H1 (cell line): ENCODE measurements at regions not wholly inside any gene's neighbourhood (a gene's known extent, or its start where the extent isn't known, plus 50 kb on each side); places are given as distances from the start of the nearest gene placed in this dataset.

Experiments used
- CTCF ChIA-PET: fragments of 300-600 bp; sonication (Branson Sonifier 250); formaldehyde crosslinking; loops from one replicate; lab custom pipeline; 2021; ENCODE audit not compliant: partially characterized antibody; lab: Charles Lee
- POLR2A ChIA-PET: fragments of 300-600 bp; sonication (Branson Sonifier 250); formaldehyde crosslinking; loops from one replicate; lab custom pipeline; 2021; ENCODE audit warnings: inconsistent platforms; ENCODE audit not compliant: partially characterized antibody; lab: Charles Lee
- DNase-seq, 2 experiments: peaks; one replicate each; pipeline versions ENCODE4 v3.0.0 to v3.0.0-alpha.2; 2010 to 2022; ENCODE audit warnings: low spot score in 2 of 2, low read depth in 1 of 2, mixed read lengths in 1 of 2
- FAIRE-seq: peaks from 2 replicates; lab custom pipeline; 2011; peaks lifted over from hg19 to GRCh38; lab: Jason Lieb, UNC
- H2AFZ ChIP-seq: 2 replicates; pipeline ENCODE4 v1.8.1; 2012; ENCODE audit warnings: low read length, inconsistent platforms
- H2AK5ac ChIP-seq: 2 replicates; pipeline ENCODE4 v1.6.1; 2013; ENCODE audit warnings: low read depth, low read length
- H2BK120ac ChIP-seq: replicated peaks from 2 replicates; pipeline ENCODE3; 2013; ENCODE audit warnings: low read depth, low read length, inconsistent platforms
- H2BK12ac ChIP-seq: 2 replicates; pipeline ENCODE4 v1.6.1; 2013; ENCODE audit warnings: low read depth, low read length
- H2BK15ac ChIP-seq: 2 replicates; pipeline ENCODE4 v1.6.1; 2013; ENCODE audit warnings: low read length
- H2BK20ac ChIP-seq: 2 replicates; pipeline ENCODE4 v1.6.1; 2013; ENCODE audit warnings: low read length
- H2BK5ac ChIP-seq: 2 replicates; pipeline ENCODE4 v1.6.1; 2013; ENCODE audit warnings: low read depth, low read length
- H3K14ac ChIP-seq: 2 replicates; pipeline ENCODE4 v1.6.1; 2013; ENCODE audit warnings: inconsistent platforms; ENCODE audit not compliant: insufficient read length
- H3K18ac ChIP-seq: 2 replicates; pipeline ENCODE4 v1.6.1; 2013; ENCODE audit warnings: low read length; ENCODE audit errors: extremely low read depth
- H3K23ac ChIP-seq: 2 replicates; pipeline ENCODE4 v1.6.1; 2013; ENCODE audit warnings: inconsistent platforms; ENCODE audit not compliant: insufficient read length
- H3K23me2 ChIP-seq: 2 replicates; pipeline ENCODE4 v1.6.1; 2013; ENCODE audit warnings: low read depth, low read length
- H3K27ac ChIP-seq: 2 replicates; pipeline ENCODE4 v1.6.1; 2011; ENCODE audit warnings: low read depth, low read length, inconsistent platforms
- H3K27me3 ChIP-seq, 4 experiments: replicated peaks in 1 of 4; 1 replicate in 1 of 4; 2 replicates in 3 of 4; pipeline versions ENCODE4 v1.6.1 to v1.8.1; 2011 to 2013; ENCODE audit warnings: low read length in 3 of 4, mild to moderate bottlenecking in 3 of 4, inconsistent platforms in 2 of 4, mixed read lengths in 2 of 4, moderate library complexity in 1 of 4; ENCODE audit not compliant: control insufficient read depth in 3 of 4, insufficient read depth in 3 of 4; ENCODE audit errors: extremely low read depth in 1 of 4
- H3K36me3 ChIP-seq, 4 experiments: 2 replicates each; pipeline versions ENCODE4 v1.6.1 to v1.8.1; 2011 to 2013; ENCODE audit warnings: mild to moderate bottlenecking in 4 of 4, low read length in 3 of 4, moderate library complexity in 2 of 4, control low read depth in 1 of 4, inconsistent platforms in 1 of 4; ENCODE audit not compliant: insufficient read depth in 4 of 4, control insufficient read depth in 2 of 4
- H3K4ac ChIP-seq: replicated peaks from 2 replicates; pipeline ENCODE3; 2013; ENCODE audit warnings: low read length, low read depth, mixed read lengths, inconsistent platforms; ENCODE audit not compliant: insufficient read length
- H3K4me1 ChIP-seq, 4 experiments: replicated peaks in 1 of 4; 1 replicate in 1 of 4; 2 replicates in 3 of 4; pipeline versions ENCODE4 v1.6.1 to v1.8.1; 2011 to 2013; ENCODE audit warnings: low read length in 3 of 4, inconsistent platforms in 2 of 4, mixed read lengths in 1 of 4; ENCODE audit not compliant: insufficient read depth in 4 of 4, control insufficient read depth in 3 of 4
- H3K4me2 ChIP-seq, 2 experiments: 2 replicates each; pipeline versions ENCODE4 v1.6.1 to v1.8.1; 2011 to 2013; ENCODE audit warnings: low read depth in 2 of 2, low read length in 2 of 2, control low read depth in 1 of 2, inconsistent platforms in 1 of 2, mild to moderate bottlenecking in 1 of 2; ENCODE audit not compliant: insufficient read depth in 1 of 2
- H3K4me3 ChIP-seq, 4 experiments: fragments of 200-600, 300-600 bp in 1 of 4; sonication (generic), shearing (Covaris generic), sonication (Bioruptor Twin) in 1 of 4; 2 replicates each; pipeline versions ENCODE4 v1.5.1 to v1.8.1; 2011 to 2016; ENCODE audit warnings: low read length in 4 of 4, low read depth in 3 of 4, control low read depth in 2 of 4, inconsistent platforms in 2 of 4, mild to moderate bottlenecking in 2 of 4, mixed read lengths in 1 of 4, moderate library complexity in 1 of 4; ENCODE audit not compliant: insufficient read depth in 2 of 4; ENCODE audit errors: extremely low read depth in 1 of 4
- H3K56ac ChIP-seq: replicated peaks from 2 replicates; pipeline ENCODE3; 2013; ENCODE audit warnings: low read depth, mild to moderate bottlenecking, mixed read lengths, low read length, inconsistent platforms; ENCODE audit not compliant: insufficient read length
- H3K79me1 ChIP-seq: 2 replicates; pipeline ENCODE4 v1.6.1; 2013; ENCODE audit warnings: low read depth, low read length, control low read depth
- H3K79me2 ChIP-seq, 2 experiments: 2 replicates each; pipeline versions ENCODE4 v1.6.1 to v1.8.1; 2012 to 2013; ENCODE audit warnings: low read length in 2 of 2, mild to moderate bottlenecking in 2 of 2, inconsistent platforms in 1 of 2; ENCODE audit not compliant: insufficient read depth in 2 of 2, control insufficient read depth in 1 of 2
- H3K9ac ChIP-seq, 4 experiments: replicated peaks in 1 of 4; 1 replicate in 1 of 4; 2 replicates in 3 of 4; pipeline versions ENCODE4 v1.6.1 to v1.8.1; 2011 to 2013; ENCODE audit warnings: low read depth in 3 of 4, low read length in 3 of 4, control low read depth in 2 of 4, mild to moderate bottlenecking in 2 of 4, moderate library complexity in 2 of 4, inconsistent platforms in 1 of 4; ENCODE audit errors: extremely low read depth in 1 of 4
- H3K9me3 ChIP-seq, 2 experiments: 2 replicates each; pipeline versions ENCODE4 v1.6.1 to v1.8.1; 2012 to 2013; ENCODE audit warnings: mild to moderate bottlenecking in 2 of 2, moderate library complexity in 2 of 2, control low read depth in 1 of 2, inconsistent platforms in 1 of 2, low read depth in 1 of 2, low read length in 1 of 2, mixed read lengths in 1 of 2; ENCODE audit not compliant: insufficient read depth in 2 of 2
- H4K20me1 ChIP-seq, 2 experiments: replicated peaks in 1 of 2; 2 replicates each; pipeline versions ENCODE3 to v1.8.1; 2011 to 2013; ENCODE audit warnings: inconsistent platforms in 2 of 2, low read length in 2 of 2, mild to moderate bottlenecking in 1 of 2; ENCODE audit not compliant: insufficient read depth in 2 of 2, control insufficient read depth in 1 of 2
- H4K5ac ChIP-seq: 2 replicates; pipeline ENCODE4 v1.6.1; 2013; ENCODE audit warnings: low read length, low read depth, mixed read lengths, inconsistent platforms; ENCODE audit not compliant: insufficient read length
- H4K8ac ChIP-seq: 2 replicates; pipeline ENCODE4 v1.8.0; 2013; ENCODE audit warnings: mild to moderate bottlenecking, moderate library complexity, low read length, inconsistent platforms; ENCODE audit not compliant: insufficient read depth; ENCODE audit errors: extremely low read depth
- H4K91ac ChIP-seq: replicated peaks from 2 replicates; pipeline ENCODE3; 2013; ENCODE audit warnings: low read length, mixed read lengths, inconsistent platforms; ENCODE audit not compliant: insufficient read length
- BACH1 ChIP-seq: IDR thresholded peaks from 2 replicates; pipeline ENCODE4 v1.6.1; 2012; ENCODE audit warnings: low read length, improper control_type of control experiment
- CREB1 ChIP-seq: IDR thresholded peaks from 2 replicates; pipeline ENCODE4 v1.6.1; 2012; ENCODE audit warnings: inconsistent platforms
- CTBP2 ChIP-seq: IDR thresholded peaks from 2 replicates; pipeline ENCODE4 v1.7.0; 2011; ENCODE audit warnings: borderline replicate concordance, mild to moderate bottlenecking, moderate library complexity, mixed read lengths, low read length; ENCODE audit not compliant: insufficient read depth, insufficient read length
- GABPA ChIP-seq: IDR thresholded peaks from 2 replicates; pipeline ENCODE4 v1.6.1; 2011; ENCODE audit warnings: mild to moderate bottlenecking, low read length, moderate library complexity, borderline replicate concordance; ENCODE audit not compliant: insufficient read depth
- POU5F1 ChIP-seq: IDR thresholded peaks from 2 replicates; pipeline ENCODE4 v1.6.1; 2011; ENCODE audit warnings: low read depth, mild to moderate bottlenecking, low read length, moderate library complexity
- SP2 ChIP-seq: IDR thresholded peaks from 2 replicates; pipeline ENCODE4 v1.6.1; 2012; ENCODE audit warnings: mild to moderate bottlenecking, low read length, inconsistent platforms
- TBP ChIP-seq: IDR thresholded peaks from 2 replicates; pipeline ENCODE4 v1.6.1; 2011; ENCODE audit warnings: low read depth, low read length, improper control_type of control experiment
- WGBS, 2 experiments: shearing (Covaris generic) in 1 of 2; methylation state at CpG; one replicate each; pipeline versions ENCODE4 v1.1.6 to v1.1.7; 2013 to 2015; ENCODE audit warnings: low lambda C conversion rate in 2 of 2, mixed read lengths in 2 of 2, inconsistent platforms in 1 of 2, low coverage in 1 of 2, missing lambda C conversion rate in 1 of 2; ENCODE audit not compliant: insufficient replicate concordance in 2 of 2, insufficient coverage in 1 of 2, insufficient read length in 1 of 2; ENCODE audit errors: extremely low coverage in 1 of 2, missing lambda C conversion rate in 1 of 2; 5-methylcytosine and 5-hydroxymethylcytosine counted together

GRCh38 chr6:4322846-4323309 lies 187.5 kb upstream of the ECI2 start:
- 82% methylated on average over 1 of the region's 1 CpG; no CpG with 5 or more reads in 1 of the 2 experiments for WGBS, 2 experiments
- H3K14ac ChIP-seq = no peak overlapping the region
- no peak overlapping the region for H3K4me2 ChIP-seq

More at GRCh38 chr6:4322846-4323309, 187.5 kb upstream of the ECI2 start:
- Histone ChIP-seq H4K20me1 (no peaks in the 10 kb centered on the region), H2BK12ac (no peak overlapping the region), H2BK5ac (no peak overlapping the region), H3K79me1 (no peaks in the 10 kb centered on the region), H3K27me3 (no peaks in the 10 kb centered on the region; a peak in 1 of 7 replicates), H2BK15ac (no peak overlapping the region), H3K23me2 (no peaks in the 10 kb centered on the region), H3K4me3 (no peak overlapping the region), H4K8ac (no peak overlapping the region), H3K18ac (no peak overlapping the region), H3K36me3 (no peaks in the 10 kb centered on the region), H2BK20ac (0 out of 2 replicates have a peak overlapping the region, but pooled peaks have one; percentile 44), H3K4me1 (peaks cover 0 to 9% (median 5%) of the 10 kb centered on the region in 4 experiments; a peak in 3 of 7 replicates), H4K91ac (no peak overlapping the region)
- POLR2A ChIA-PET = no interaction called here
- TF ChIP-seq SP2 (no peak), TBP (no peak), CREB1 (no peak), GABPA (no peak), BACH1 (no peak), CTBP2 (no peak), POU5F1 (0 out of 2 replicates have a peak, but pooled peaks have one; percentile 19)
- TF ChIP-seq, all 59 proteins: peak for 1
- no peak for DNase-seq
- Histone ChIP-seq H3K9ac (no peak overlapping the region), H2AFZ (0 out of 2 replicates have a peak overlapping the region, but pooled peaks have one; percentile 30), H2BK120ac (no peak overlapping the region), H3K9me3 (no peaks in the 10 kb centered on the region), H2AK5ac (no peak overlapping the region), H3K4ac (no peak overlapping the region), H3K56ac (no peak overlapping the region), H4K5ac (no peak overlapping the region), H3K23ac (no peak overlapping the region), H3K27ac (no peak overlapping the region), H3K79me2 (no peaks in the 10 kb centered on the region)
- FAIRE-seq = no peak
- CTCF ChIA-PET = no interaction called here
